HepG2 (cell line): ENCODE measurements at regions not wholly inside any gene's neighbourhood (a gene's known extent, or its start where the extent isn't known, plus 50 kb on each side); places are given as distances from the start of the nearest gene placed in this dataset.

Source experiments
- ATAC-seq: fragments of 200-7000 bp; cut with Tn5 transposase; 3 replicates; pipeline ENCODE4 v1.9.1; 2020; ENCODE audit warnings: mild to moderate bottlenecking, moderate library complexity
- BruUV-seq: library from RNA; stranded (reverse); fragments of 400-500 nt; replicated peaks from 2 replicates; lab custom pipeline; 2021; lab: Mats Ljungman, UMichigan
- CTCF ChIA-PET: fragments of 300-600 bp; formaldehyde crosslinking; extraction: SDS; loops from one replicate; lab custom pipeline; 2021; ENCODE audit warnings: low total read pairs, inconsistent platforms, low intra/inter-chr PET ratio; lab: Yijun Ruan, JAX
- POLR2A ChIA-PET: fragments of 350-600 bp; sonication (Branson Sonifier 250); formaldehyde crosslinking; loops from one replicate; lab custom pipeline; 2020; ENCODE audit warnings: antibody characterized with exemption, inconsistent platforms; lab: Yijun Ruan, JAX
- DNase-seq: peaks from one replicate; pipeline ENCODE4 v3.0.0-alpha.2; 2015; ENCODE audit warnings: low spot score
- FAIRE-seq: peaks from 3 replicates; lab custom pipeline; 2011; peaks lifted over from hg19 to GRCh38; lab: Jason Lieb, UNC
- H2AFZ ChIP-seq: one replicate; pipeline ENCODE4 v1.6.1; 2011; ENCODE audit warnings: low read length, inconsistent platforms
- H3K27ac ChIP-seq: fragments of 300-600 bp; 3 replicates; pipeline ENCODE4 v1.8.0; 2011; ENCODE audit warnings: mixed run types, mild to moderate bottlenecking, mixed read lengths, low read length, inconsistent platforms; ENCODE audit not compliant: insufficient read depth; ENCODE audit errors: extremely low read length
- H3K27me3 ChIP-seq, 2 experiments: fragments of 200-600 bp in 1 of 2; 2 replicates in 1 of 2; 3 replicates in 1 of 2; pipeline versions ENCODE4 v1.6.0 to v1.8.0; 2011; ENCODE audit warnings: low read length in 2 of 2, mild to moderate bottlenecking in 2 of 2, moderate library complexity in 2 of 2, inconsistent platforms in 1 of 2; ENCODE audit not compliant: insufficient read depth in 2 of 2, control insufficient read depth in 1 of 2
- H3K36me3 ChIP-seq, 2 experiments: fragments of 200-600 bp in 1 of 2; replicated peaks in 1 of 2; 2 replicates in 1 of 2; 3 replicates in 1 of 2; pipeline versions ENCODE4 v1.5.1 to v1.8.0; 2011; ENCODE audit warnings: low read length in 2 of 2, inconsistent platforms in 1 of 2; ENCODE audit not compliant: insufficient read depth in 2 of 2, control insufficient read depth in 1 of 2
- H3K4me1 ChIP-seq: 2 replicates; pipeline ENCODE4 v1.5.1; 2012; ENCODE audit warnings: low read length, inconsistent platforms; ENCODE audit not compliant: insufficient read depth
- H3K4me2 ChIP-seq: 2 replicates; pipeline ENCODE4 v1.6.0; 2011; ENCODE audit warnings: low read depth, low read length, inconsistent platforms
- H3K4me3 ChIP-seq, 3 experiments: fragments of 200-600 bp in 1 of 3; sonication (generic), shearing (Covaris generic) in 1 of 3; replicated peaks in 1 of 3; 2 replicates each; pipeline ENCODE4 v1.5.1; 2011 to 2016; ENCODE audit warnings: low read length in 3 of 3, inconsistent platforms in 2 of 3, low read depth in 2 of 3, mild to moderate bottlenecking in 2 of 3, control low read depth in 1 of 3, mixed read lengths in 1 of 3; ENCODE audit not compliant: insufficient read depth in 1 of 3
- H3K79me2 ChIP-seq: one replicate; pipeline ENCODE4 v1.6.1; 2011; ENCODE audit warnings: low read length, inconsistent platforms; ENCODE audit not compliant: insufficient read depth
- H3K9ac ChIP-seq: 2 replicates; pipeline ENCODE4 v1.6.0; 2011; ENCODE audit warnings: mild to moderate bottlenecking, low read depth, low read length, inconsistent platforms; ENCODE audit not compliant: insufficient read depth
- H3K9me3 ChIP-seq: 2 replicates; pipeline ENCODE4 v1.5.1; 2012; ENCODE audit warnings: mild to moderate bottlenecking, low read length
- H4K20me1 ChIP-seq: 2 replicates; pipeline ENCODE4 v1.6.0; 2011; ENCODE audit warnings: inconsistent platforms, mild to moderate bottlenecking, low read length, moderate library complexity; ENCODE audit not compliant: insufficient read depth
- DR1 ChIP-seq: sonication (generic); formaldehyde crosslinking; IDR thresholded peaks from 2 replicates; pipeline ENCODE4 v1.8.0; 2021; ENCODE audit warnings: mild to moderate bottlenecking, missing genetic modification reagents, inconsistent platforms
- FOXP1 ChIP-seq, 2 experiments: fragments of 450-650 bp in 1 of 2; IDR thresholded peaks; 2 replicates each; pipeline ENCODE4 v1.6.1; 2017 to 2018; ENCODE audit warnings: antibody characterized with exemption in 1 of 2
- KAT2B ChIP-seq: fragments of 150-350 bp; IDR thresholded peaks from 2 replicates; pipeline ENCODE4 v1.6.1; 2014; ENCODE audit warnings: low read depth, low read length, borderline replicate concordance
- KAT7 ChIP-seq: IDR thresholded peaks from 2 replicates; pipeline ENCODE4 v1.6.1; 2018; ENCODE audit warnings: borderline replicate concordance, missing compliant biosample characterization
- KMT2B ChIP-seq: IDR thresholded peaks from 2 replicates; pipeline ENCODE4 v1.6.1; 2016; ENCODE audit warnings: missing genetic modification reagents, missing compliant biosample characterization
- MAFK ChIP-seq, 2 experiments: IDR thresholded peaks in 1 of 2; conservative IDR thresholded peaks in 1 of 2; 2 replicates each; pipeline ENCODE4 v1.6.1; 2011; ENCODE audit warnings: improper control_type of control experiment in 2 of 2, low read length in 2 of 2
- NKX3-1 ChIP-seq: sonication (generic); formaldehyde crosslinking; IDR thresholded peaks from 2 replicates; pipeline ENCODE4 v1.5.0; 2020; ENCODE audit warnings: missing genetic modification reagents
- TBX2 ChIP-seq: sonication (generic); formaldehyde crosslinking; IDR thresholded peaks from 2 replicates; pipeline ENCODE4 v1.5.0; 2020; ENCODE audit warnings: missing genetic modification reagents, mild to moderate bottlenecking, borderline replicate concordance
- TRAFD1 ChIP-seq: sonication (generic); formaldehyde crosslinking; IDR thresholded peaks from 2 replicates; pipeline ENCODE4 v1.5.1; 2020; ENCODE audit warnings: missing genetic modification reagents, mild to moderate bottlenecking, borderline replicate concordance
- YY1 ChIP-seq: IDR thresholded peaks from 2 replicates; pipeline ENCODE4 v1.6.1; 2011; ENCODE audit warnings: low read length, low read depth, moderate library complexity, mild to moderate bottlenecking; ENCODE audit not compliant: insufficient read depth, insufficient replicate concordance
- ZFAT ChIP-seq: sonication (generic); formaldehyde crosslinking; conservative IDR thresholded peaks from 2 replicates; pipeline ENCODE4 v1.8.1; 2023; ENCODE audit warnings: missing genetic modification reagents, inconsistent platforms
- ZIK1 ChIP-seq: sonication (generic); formaldehyde crosslinking; IDR thresholded peaks from 2 replicates; pipeline ENCODE4 v1.5.0; 2020; ENCODE audit warnings: mild to moderate bottlenecking, low read depth, missing genetic modification reagents, borderline replicate concordance
- ZMYM2 ChIP-seq: sonication (generic); formaldehyde crosslinking; IDR thresholded peaks from 2 replicates; pipeline ENCODE4 v1.8.0; 2022; ENCODE audit warnings: mild to moderate bottlenecking, missing genetic modification reagents
- ZNF124 ChIP-seq: sonication (generic); formaldehyde crosslinking; IDR thresholded peaks from 2 replicates; pipeline ENCODE4 v1.4.0; 2020; ENCODE audit warnings: missing genetic modification reagents
- ZNF205 ChIP-seq: IDR thresholded peaks from 2 replicates; pipeline ENCODE4 v1.6.1; 2018; ENCODE audit warnings: missing biosample characterization, missing genetic modification reagents
- ZNF232 ChIP-seq: sonication (generic); formaldehyde crosslinking; IDR thresholded peaks from 2 replicates; pipeline ENCODE4 v1.4.0; 2020; ENCODE audit warnings: missing genetic modification reagents, borderline replicate concordance
- ZNF276 ChIP-seq: sonication (generic); formaldehyde crosslinking; IDR thresholded peaks from 2 replicates; pipeline ENCODE4 v1.4.0; 2020; ENCODE audit warnings: mild to moderate bottlenecking, low read depth, missing genetic modification reagents
- ZNF572 ChIP-seq: sonication (generic); formaldehyde crosslinking; IDR thresholded peaks from 2 replicates; pipeline ENCODE4 v1.5.1; 2020; ENCODE audit warnings: mild to moderate bottlenecking, missing genetic modification reagents
- WGBS: methylation state at CpG from one replicate; pipeline ENCODE4 v1.1.6; 2017; ENCODE audit warnings: low lambda C conversion rate; 5-methylcytosine and 5-hydroxymethylcytosine counted together
- in situ Hi-C: cut with HindIII; loops from 2 replicates; pipeline ENCODE4 v1.10.0; 2017; ENCODE audit warnings: low pct_unique_long_range_greater_than_20kb; ENCODE audit not compliant: extremely low pct_ligation_motif_present
- intact Hi-C: fragments of 100-400 bp; cut with micrococcal nuclease; formaldehyde crosslinking; loops from one replicate; pipeline ENCODE4 v1.10.0; 2022; ENCODE audit not compliant: unreplicated experiment

GRCh38 chr12:89878950-89879349 is 170.3 kb upstream of the ATP2B1 start:
- WGBS = 2% methylated on average over 2 of the region's 2 CpGs
- Histone ChIP-seq H3K4me1 (no peaks in the 10 kb centered on the region), H3K9ac (no peak overlapping the region), H3K36me3 (no peaks in the 10 kb centered on the region), H3K27ac (no peak overlapping the region), H3K9me3 (no peaks in the 10 kb centered on the region), H3K4me2 (no peak overlapping the region), H3K4me3 (no peak overlapping the region), H4K20me1 (no peaks in the 10 kb centered on the region), H3K27me3 (no peaks in the 10 kb centered on the region), H3K79me2 (no peaks in the 10 kb centered on the region), H2AFZ (no peak overlapping the region)
- POLR2A ChIA-PET = no interaction called here
- DNase-seq (no peak), FAIRE-seq (no peak), ATAC-seq (no peak)
- BruUV-seq = no TSS peak
- intact Hi-C loops = no loop called here
- CTCF ChIA-PET = no interaction called here
- no peak for TF ChIP-seq FOXP1 (IDR thresholded peaks at IDR 0.05)
- TF ChIP-seq FOXP1 (CRISPR knock-in tag; IDR thresholded peaks at IDR 0.05) = no peak
- TF ChIP-seq MAFK (conservative IDR thresholded peaks at IDR 0.05 in 1 of 2, IDR thresholded peaks at IDR 0.05 in 1 of 2; ENCODE audit: low read length in 2 of 2) = no peak
- TF ChIP-seq ZNF276 = no peak
- no peak for TF ChIP-seq KAT7 (CRISPR knock-in tag)
- no peak for TF ChIP-seq ZNF205 (CRISPR knock-in tag)
- no peak for TF ChIP-seq KAT2B
- TF ChIP-seq NKX3-1 (CRISPR knock-in tag) = no peak
- TF ChIP-seq YY1 = no peak
- no peak for TF ChIP-seq ZNF232 (CRISPR knock-in tag)
- no peak for TF ChIP-seq ZIK1
- TF ChIP-seq TRAFD1 = no peak
- TF ChIP-seq ZFAT = no peak
- no peak for TF ChIP-seq KMT2B
- no peak for TF ChIP-seq ZMYM2 (CRISPR knock-in tag)
- no peak for TF ChIP-seq DR1 (CRISPR knock-in tag)
- TF ChIP-seq ZNF124 (CRISPR knock-in tag) = no peak
- no peak for TF ChIP-seq ZNF572 (CRISPR knock-in tag)
- no peak for TF ChIP-seq TBX2 (CRISPR knock-in tag)
- in situ Hi-C loops = no loop called here
